CD14-positive monocyte (primary cell): ENCODE measurements at regions not wholly inside any gene's neighbourhood (a gene's known extent, or its start where the extent isn't known, plus 50 kb on each side); places are given as distances from the start of the nearest gene placed in this dataset.

ENCODE experiments used
- DNase-seq, 3 donors: peaks; one replicate each; pipeline ENCODE4 v3.0.0-alpha.2; 2011 to 2022
- H2AFZ ChIP-seq: 2 replicates; pipeline ENCODE4 v1.6.0; 2012; ENCODE audit warnings: mild to moderate bottlenecking, low read depth, low read length, inconsistent platforms; ENCODE audit not compliant: insufficient read depth, poor library complexity, severe bottlenecking
- H3K27ac ChIP-seq, 2 donors: 1 replicate in 1 of 2; 2 replicates in 1 of 2; pipeline ENCODE4 v1.5.1; 2012 to 2013; ENCODE audit warnings: low read length in 2 of 2, control low read depth in 1 of 2, inconsistent platforms in 1 of 2, low read depth in 1 of 2, mild to moderate bottlenecking in 1 of 2
- H3K27me3 ChIP-seq, 2 donors: one replicate each; pipeline versions ENCODE4 v1.6.0 to v1.6.1; 2011 to 2013; ENCODE audit warnings: low read length in 2 of 2; ENCODE audit not compliant: control insufficient read depth in 2 of 2, insufficient read depth in 2 of 2
- H3K36me3 ChIP-seq, 2 donors: replicated peaks in 1 of 2; 1 replicate in 1 of 2; 2 replicates in 1 of 2; pipeline versions ENCODE4 v1.5.1 to v1.6.1; 2012 to 2013; ENCODE audit warnings: low read length in 2 of 2, control low read depth in 1 of 2, inconsistent platforms in 1 of 2, mild to moderate bottlenecking in 1 of 2; ENCODE audit not compliant: insufficient read depth in 2 of 2, control insufficient read depth in 1 of 2
- H3K4me1 ChIP-seq, 2 donors: 1 replicate in 1 of 2; 2 replicates in 1 of 2; pipeline versions ENCODE4 v1.5.1 to v1.6.1; 2012 to 2013; ENCODE audit warnings: low read length in 2 of 2, control low read depth in 1 of 2, inconsistent platforms in 1 of 2, mild to moderate bottlenecking in 1 of 2, moderate library complexity in 1 of 2; ENCODE audit not compliant: insufficient read depth in 2 of 2, control insufficient read depth in 1 of 2
- H3K4me2 ChIP-seq: replicated peaks from 2 replicates; pipeline ENCODE3; 2012; ENCODE audit warnings: low read length, moderate library complexity, mild to moderate bottlenecking; ENCODE audit not compliant: poor library complexity, severe bottlenecking; ENCODE audit errors: extremely low read depth
- H3K4me3 ChIP-seq, 3 experiments: fragments of 200-600 bp in 1 of 3; sonication (generic) in 1 of 3; replicated peaks in 1 of 3; 1 replicate in 2 of 3; 2 replicates in 1 of 3; pipeline ENCODE4 v1.5.1; 2011 to 2013; ENCODE audit warnings: low read length in 3 of 3, mild to moderate bottlenecking in 3 of 3, control low read depth in 2 of 3, low read depth in 2 of 3, inconsistent platforms in 1 of 3, moderate library complexity in 1 of 3
- H3K79me2 ChIP-seq: 2 replicates; pipeline ENCODE4 v1.6.0; 2012; ENCODE audit warnings: mild to moderate bottlenecking, control low read depth, inconsistent platforms, low read length, moderate library complexity; ENCODE audit not compliant: insufficient read depth
- H3K9ac ChIP-seq: 2 replicates; pipeline ENCODE4 v1.6.0; 2017; ENCODE audit warnings: low read length, mild to moderate bottlenecking; ENCODE audit not compliant: insufficient read depth, poor library complexity, severe bottlenecking
- H3K9me3 ChIP-seq, 2 donors: replicated peaks in 1 of 2; 1 replicate in 1 of 2; 2 replicates in 1 of 2; pipeline versions ENCODE4 v1.5.1 to v1.6.1; 2012 to 2013; ENCODE audit warnings: low read length in 2 of 2, control low read depth in 1 of 2; ENCODE audit not compliant: control insufficient read depth in 1 of 2, insufficient read depth in 1 of 2
- H4K20me1 ChIP-seq: 2 replicates; pipeline ENCODE4 v1.6.0; 2012; ENCODE audit warnings: mild to moderate bottlenecking, low read length, control low read depth, moderate library complexity; ENCODE audit not compliant: insufficient read depth
- H3K27ac Mint-ChIP-seq, 7 donors: one replicate each; pipeline ENCODE4 v1.8.0; 2020; ENCODE audit warnings: mild to moderate bottlenecking in 7 of 7, mixed read lengths in 7 of 7, moderate library complexity in 6 of 7, inconsistent platforms in 2 of 7
- H3K27me3 Mint-ChIP-seq, 3 donors: one replicate each; pipeline ENCODE4 v1.8.0; 2021 to 2022; ENCODE audit warnings: low read depth in 3 of 3, mild to moderate bottlenecking in 3 of 3, mixed read lengths in 3 of 3, moderate library complexity in 3 of 3, inconsistent platforms in 1 of 3
- H3K36me3 Mint-ChIP-seq, 2 donors: one replicate each; pipeline ENCODE4 v1.8.0; 2020; ENCODE audit warnings: mixed read lengths in 2 of 2, inconsistent platforms in 1 of 2, mild to moderate bottlenecking in 1 of 2
- H3K4me1 Mint-ChIP-seq: one replicate; pipeline ENCODE4 v1.8.0; 2020; ENCODE audit warnings: mild to moderate bottlenecking, mixed read lengths
- H3K4me3 Mint-ChIP-seq, 2 donors: one replicate each; pipeline ENCODE4 v1.8.0; 2020; ENCODE audit warnings: mild to moderate bottlenecking in 2 of 2, mixed read lengths in 2 of 2, moderate library complexity in 1 of 2
- H3K9me3 Mint-ChIP-seq, 7 donors: one replicate each; pipeline ENCODE4 v1.8.0; 2020 to 2022; ENCODE audit warnings: mixed read lengths in 7 of 7, mild to moderate bottlenecking in 6 of 7, moderate library complexity in 6 of 7, inconsistent platforms in 2 of 7
- CTCF ChIP-seq: fragments of 200-600 bp; IDR thresholded peaks from one replicate; pipeline ENCODE4 v1.8.0; 2022; ENCODE audit warnings: antibody characterized with exemption, mild to moderate bottlenecking
- WGBS: methylation state at CpG from one replicate; pipeline ENCODE4 v1.1.5; 2013; ENCODE audit warnings: missing lambda C conversion rate; ENCODE audit not compliant: insufficient coverage; 5-methylcytosine and 5-hydroxymethylcytosine counted together
- intact Hi-C, 2 donors: fragments of 100-400 bp; cut with micrococcal nuclease; formaldehyde crosslinking; loops; one replicate each; pipeline versions ENCODE4 v1.15.0 to v1.15.1; 2023

GRCh38 chr6:106751501-106752252 is 122.3 kb downstream of the QRSL1 start:
- H3K4me1 ChIP-seq = no peaks in the 10 kb centered on the region
- no peaks in the 10 kb centered on the region for H3K27me3 ChIP-seq
- Mint-ChIP-seq H3K9me3 (peaks cover 0 to 4% (median 0%) of the 10 kb centered on the region in 7 donors), H3K4me1 (no peaks in the 10 kb centered on the region), H3K27me3 (peaks cover 2 to 3% (median 2%) of the 10 kb centered on the region in 3 donors), H3K27ac (peak overlapping the region in 1 of 7 donors; percentile 5), H3K4me3 (no peak overlapping the region), H3K36me3 (no peaks in the 10 kb centered on the region)
- TF ChIP-seq CTCF = no peak
- H3K79me2 ChIP-seq = no peaks in the 10 kb centered on the region
- no peak overlapping the region for H3K4me2 ChIP-seq
- no peak overlapping the region for H3K4me3 ChIP-seq
- no peak overlapping the region for H3K9ac ChIP-seq
- no peak overlapping the region for H2AFZ ChIP-seq
- no peak for DNase-seq
- H3K9me3 ChIP-seq = no peaks in the 10 kb centered on the region
- no peaks in the 10 kb centered on the region for H4K20me1 ChIP-seq
- intact Hi-C loops = no loop called here
- WGBS = 71% methylated on average over 3 of the region's 6 CpGs
- no peak overlapping the region for H3K27ac ChIP-seq
- H3K36me3 ChIP-seq = no peaks in the 10 kb centered on the region

- Histone ChIP-seq H3K4me1 (no peaks in the 10 kb centered on the region), H3K36me3 (no peaks in the 10 kb centered on the region), H3K4me3 (no peak overlapping the region), H3K9me3 (no peaks in the 10 kb centered on the region), H4K20me1 (no peaks in the 10 kb centered on the region), H3K27ac (no peak overlapping the region), H2AFZ (no peak overlapping the region), H3K79me2 (no peaks in the 10 kb centered on the region), H3K9ac (no peak overlapping the region), H3K27me3 (no peaks in the 10 kb centered on the region), H3K4me2 (no peak overlapping the region)
- no peaks in the 10 kb centered on the region for H3K36me3 Mint-ChIP-seq
- no CpG with 5 or more reads among the region's 4 CpGs for WGBS
- H3K27me3 Mint-ChIP-seq = peaks cover 2 to 3% (median 2%) of the 10 kb centered on the region in 3 donors
- H3K4me1 Mint-ChIP-seq = no peaks in the 10 kb centered on the region
- intact Hi-C loops = no loop called here
- no peak for DNase-seq
- no peak for TF ChIP-seq CTCF
- no peak overlapping the region for H3K27ac Mint-ChIP-seq
- H3K4me3 Mint-ChIP-seq = no peak overlapping the region
- H3K9me3 Mint-ChIP-seq = peaks cover 0 to 4% (median 0%) of the 10 kb centered on the region in 7 donors
Observed at GRCh38 chr6:106750946-106751345, 121.6 kb downstream of the QRSL1 start.
